ENCODE measurements at regions not wholly inside any gene's neighbourhood (a gene's known extent, or its start where the extent isn't known, plus 50 kb on each side); places are given as distances from the start of the nearest gene placed in this dataset.
"Not testable (repeated sequence)": the region's sequence is repeated elsewhere in the genome, so short reads cannot be mapped to it uniquely, and the experiment has no call there.

- Histone ChIP-seq H3K79me2 (ENCODE audit: control insufficient read depth, insufficient read depth, low read length) (no peaks in the 10 kb centered on the region), H3K27me3 (ENCODE audit: control insufficient read depth, insufficient read depth, low read length) (peaks cover 5% of the 10 kb centered on the region), H4K20me1 (ENCODE audit: control insufficient read depth, extremely low read depth, insufficient read depth, low read length) (no peaks in the 10 kb centered on the region), H3K4me1 (ENCODE audit: control insufficient read depth, extremely low read depth, insufficient read depth, low read length) (no peaks in the 10 kb centered on the region), H3K4me3 (replicated peaks in 1 of 4; ENCODE audit: control extremely low read depth in 1 of 4, insufficient read depth in 1 of 4, low read depth in 3 of 4, low read length in 4 of 4) (no peak overlapping the region), H3K9me3 (ENCODE audit: control insufficient read depth, insufficient read depth, low read depth, low read length) (no peaks in the 10 kb centered on the region), H3K36me3 (ENCODE audit: control insufficient read depth, insufficient read depth, low read length) (no peaks in the 10 kb centered on the region), H3K9ac (ENCODE audit: insufficient read depth, low read length) (no peak overlapping the region), H3K4me2 (ENCODE audit: extremely low read depth, insufficient read depth, low read length) (no peak overlapping the region), H3K27ac (ENCODE audit: insufficient read depth, low read length) (no peak overlapping the region), H2AFZ (ENCODE audit: low read length) (no peak overlapping the region)
- no peak for DNase-seq (ENCODE audit: low read depth in 2 of 2)
- TF ChIP-seq EZH2 (IDR thresholded peaks at IDR 0.05; ENCODE audit: low read length, missing control alignments) = no peak
- no peak for TF ChIP-seq CTCF (conservative IDR thresholded peaks at IDR 0.05 in 1 of 2, IDR thresholded peaks at IDR 0.05 in 1 of 2; ENCODE audit: low read depth in 1 of 2, low read length in 2 of 2)
These were observed 125.4 kb upstream of the ANKH start for GRCh38 chr5:14996997-14997396.

- Histone ChIP-seq H3K4me3 (replicated peaks in 1 of 4; ENCODE audit: control extremely low read depth in 1 of 4, insufficient read depth in 1 of 4, low read depth in 3 of 4, low read length in 4 of 4) (no peak overlapping the region), H4K20me1 (ENCODE audit: control insufficient read depth, extremely low read depth, insufficient read depth, low read length) (no peaks in the 10 kb centered on the region), H3K27me3 (ENCODE audit: control insufficient read depth, insufficient read depth, low read length) (peaks cover 5% of the 10 kb centered on the region), H3K27ac (ENCODE audit: insufficient read depth, low read length) (no peak overlapping the region), H3K9ac (ENCODE audit: insufficient read depth, low read length) (no peak overlapping the region), H3K9me3 (ENCODE audit: control insufficient read depth, insufficient read depth, low read depth, low read length) (no peaks in the 10 kb centered on the region), H3K4me1 (ENCODE audit: control insufficient read depth, extremely low read depth, insufficient read depth, low read length) (no peaks in the 10 kb centered on the region), H3K4me2 (ENCODE audit: extremely low read depth, insufficient read depth, low read length) (no peak overlapping the region), H3K36me3 (ENCODE audit: control insufficient read depth, insufficient read depth, low read length) (no peaks in the 10 kb centered on the region), H3K79me2 (ENCODE audit: control insufficient read depth, insufficient read depth, low read length) (no peaks in the 10 kb centered on the region), H2AFZ (ENCODE audit: low read length) (no peak overlapping the region)
- no peak for DNase-seq (ENCODE audit: low read depth in 2 of 2)
- TF ChIP-seq CTCF (conservative IDR thresholded peaks at IDR 0.05 in 1 of 2, IDR thresholded peaks at IDR 0.05 in 1 of 2; ENCODE audit: low read depth in 1 of 2, low read length in 2 of 2) (no peak), EZH2 (IDR thresholded peaks at IDR 0.05; ENCODE audit: low read length, missing control alignments) (no peak)
These were observed 123.7 kb upstream of the ANKH start for GRCh38 chr5:14995229-14995628.

GRCh38 chr5:14993459-14994133, 122.0 kb upstream of the ANKH start:
- H3K27ac ChIP-seq (ENCODE audit: insufficient read depth, low read length); H3K4me1 ChIP-seq (ENCODE audit: control insufficient read depth, extremely low read depth, insufficient read depth, low read length); H2AFZ ChIP-seq (ENCODE audit: low read length); H3K79me2 ChIP-seq (ENCODE audit: control insufficient read depth, insufficient read depth, low read length); H3K4me3 ChIP-seq (replicated peaks in 1 of 4; ENCODE audit: control extremely low read depth in 1 of 4, insufficient read depth in 1 of 4, low read depth in 3 of 4, low read length in 4 of 4); H3K9me3 ChIP-seq (ENCODE audit: control insufficient read depth, insufficient read depth, low read depth, low read length); H3K4me2 ChIP-seq (ENCODE audit: extremely low read depth, insufficient read depth, low read length); H4K20me1 ChIP-seq (ENCODE audit: control insufficient read depth, extremely low read depth, insufficient read depth, low read length); H3K36me3 ChIP-seq (ENCODE audit: control insufficient read depth, insufficient read depth, low read length); H3K27me3 ChIP-seq (ENCODE audit: control insufficient read depth, insufficient read depth, low read length); H3K9ac ChIP-seq (ENCODE audit: insufficient read depth, low read length); DNase-seq (ENCODE audit: low read depth in 2 of 2): not testable (repeated sequence)

GRCh38 chr5:14992751-14993458, 121.3 kb upstream of the ANKH start:
- not testable (repeated sequence) for H4K20me1 ChIP-seq (ENCODE audit: control insufficient read depth, extremely low read depth, insufficient read depth, low read length); H3K27me3 ChIP-seq (ENCODE audit: control insufficient read depth, insufficient read depth, low read length); H3K36me3 ChIP-seq (ENCODE audit: control insufficient read depth, insufficient read depth, low read length); H3K9me3 ChIP-seq (ENCODE audit: control insufficient read depth, insufficient read depth, low read depth, low read length); H3K4me1 ChIP-seq (ENCODE audit: control insufficient read depth, extremely low read depth, insufficient read depth, low read length); H3K79me2 ChIP-seq (ENCODE audit: control insufficient read depth, insufficient read depth, low read length); H2AFZ ChIP-seq (ENCODE audit: low read length); H3K9ac ChIP-seq (ENCODE audit: insufficient read depth, low read length); H3K27ac ChIP-seq (ENCODE audit: insufficient read depth, low read length); DNase-seq (ENCODE audit: low read depth in 2 of 2); H3K4me2 ChIP-seq (ENCODE audit: extremely low read depth, insufficient read depth, low read length)
- H3K4me3 ChIP-seq (replicated peaks in 1 of 4; ENCODE audit: control extremely low read depth in 1 of 4, insufficient read depth in 1 of 4, low read depth in 3 of 4, low read length in 4 of 4) = peak overlapping the region in 1 of 4 experiments; percentile 20
